ENCODE measurements at regions not wholly inside any gene's neighbourhood (a gene's known extent, or its start where the extent isn't known, plus 50 kb on each side); places are given as distances from the start of the nearest gene placed in this dataset.

DNA sequence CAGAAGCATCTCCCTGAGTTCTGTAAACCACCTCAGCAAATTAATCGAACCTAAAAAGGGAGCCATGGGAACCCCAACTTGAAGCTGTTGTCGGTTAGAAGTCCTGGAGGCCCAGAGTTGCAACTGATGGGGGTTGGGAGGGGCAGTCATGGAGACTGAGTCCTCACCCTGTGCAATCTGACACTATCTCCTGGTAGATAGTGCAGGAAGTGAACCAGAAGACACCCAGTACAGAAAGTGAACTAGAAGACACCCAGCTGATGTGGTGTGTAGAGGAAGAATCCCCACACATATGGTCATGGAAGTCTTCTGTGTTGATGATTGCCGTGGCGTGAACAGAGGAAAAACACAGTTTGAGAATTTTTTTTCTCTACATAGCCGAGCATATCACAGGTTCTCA, 58.8 kb upstream of the SRRM3 start:
- TF ChIP-seq, protein P1, sequence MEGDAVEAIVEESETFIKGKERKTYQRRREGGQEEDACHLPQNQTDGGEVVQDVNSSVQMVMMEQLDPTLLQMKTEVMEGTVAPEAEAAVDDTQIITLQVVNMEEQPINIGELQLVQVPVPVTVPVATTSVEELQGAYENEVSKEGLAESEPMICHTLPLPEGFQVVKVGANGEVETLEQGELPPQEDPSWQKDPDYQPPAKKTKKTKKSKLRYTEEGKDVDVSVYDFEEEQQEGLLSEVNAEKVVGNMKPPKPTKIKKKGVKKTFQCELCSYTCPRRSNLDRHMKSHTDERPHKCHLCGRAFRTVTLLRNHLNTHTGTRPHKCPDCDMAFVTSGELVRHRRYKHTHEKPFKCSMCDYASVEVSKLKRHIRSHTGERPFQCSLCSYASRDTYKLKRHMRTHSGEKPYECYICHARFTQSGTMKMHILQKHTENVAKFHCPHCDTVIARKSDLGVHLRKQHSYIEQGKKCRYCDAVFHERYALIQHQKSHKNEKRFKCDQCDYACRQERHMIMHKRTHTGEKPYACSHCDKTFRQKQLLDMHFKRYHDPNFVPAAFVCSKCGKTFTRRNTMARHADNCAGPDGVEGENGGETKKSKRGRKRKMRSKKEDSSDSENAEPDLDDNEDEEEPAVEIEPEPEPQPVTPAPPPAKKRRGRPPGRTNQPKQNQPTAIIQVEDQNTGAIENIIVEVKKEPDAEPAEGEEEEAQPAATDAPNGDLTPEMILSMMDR (IDR thresholded peaks at IDR 0.05; ENCODE audit: low read depth, low read length) = no peak
- no peak for TF ChIP-seq EZH2phosphoT487 (IDR thresholded peaks at IDR 0.05; ENCODE audit: low read depth)

All from OCI-LY3 (cell line).